GM12875 (cell line): ENCODE measurements at regions not wholly inside any gene's neighbourhood (a gene's known extent, or its start where the extent isn't known, plus 50 kb on each side); places are given as distances from the start of the nearest gene placed in this dataset.

Experiments
- H3K4me3 ChIP-seq: one replicate; pipeline ENCODE4 v1.5.1; 2011; ENCODE audit warnings: low read depth, low read length, control low read depth
- TF ChIP-seq, protein P1 (sequence below): IDR thresholded peaks from 2 replicates; pipeline ENCODE4 v1.5.1; 2011; ENCODE audit warnings: low read depth, mild to moderate bottlenecking, control low read depth, inconsistent platforms, low read length, moderate library complexity, borderline replicate concordance; ENCODE audit not compliant: insufficient read depth

DNA sequence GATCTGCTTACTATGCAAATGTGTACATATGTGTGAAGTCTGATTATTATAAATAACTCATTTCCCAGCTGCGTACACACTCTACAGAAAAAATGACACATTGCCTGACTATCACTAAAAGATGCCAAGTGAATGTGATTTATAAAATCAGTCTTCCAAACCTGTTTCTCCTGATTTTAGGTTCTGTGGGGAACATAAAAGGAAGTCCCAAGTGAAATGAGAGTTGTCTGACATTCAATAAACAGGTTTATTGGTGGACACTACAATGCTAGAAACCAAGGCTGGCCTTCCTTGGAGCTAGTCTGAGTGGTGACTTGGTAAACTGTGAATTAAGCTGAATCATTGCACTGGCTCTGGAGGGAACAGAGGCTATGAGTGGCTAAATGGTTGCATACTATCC lies 287.9 kb upstream of the ESRRG start:
- no peak overlapping the region for H3K4me3 ChIP-seq
- TF ChIP-seq, protein P1, sequence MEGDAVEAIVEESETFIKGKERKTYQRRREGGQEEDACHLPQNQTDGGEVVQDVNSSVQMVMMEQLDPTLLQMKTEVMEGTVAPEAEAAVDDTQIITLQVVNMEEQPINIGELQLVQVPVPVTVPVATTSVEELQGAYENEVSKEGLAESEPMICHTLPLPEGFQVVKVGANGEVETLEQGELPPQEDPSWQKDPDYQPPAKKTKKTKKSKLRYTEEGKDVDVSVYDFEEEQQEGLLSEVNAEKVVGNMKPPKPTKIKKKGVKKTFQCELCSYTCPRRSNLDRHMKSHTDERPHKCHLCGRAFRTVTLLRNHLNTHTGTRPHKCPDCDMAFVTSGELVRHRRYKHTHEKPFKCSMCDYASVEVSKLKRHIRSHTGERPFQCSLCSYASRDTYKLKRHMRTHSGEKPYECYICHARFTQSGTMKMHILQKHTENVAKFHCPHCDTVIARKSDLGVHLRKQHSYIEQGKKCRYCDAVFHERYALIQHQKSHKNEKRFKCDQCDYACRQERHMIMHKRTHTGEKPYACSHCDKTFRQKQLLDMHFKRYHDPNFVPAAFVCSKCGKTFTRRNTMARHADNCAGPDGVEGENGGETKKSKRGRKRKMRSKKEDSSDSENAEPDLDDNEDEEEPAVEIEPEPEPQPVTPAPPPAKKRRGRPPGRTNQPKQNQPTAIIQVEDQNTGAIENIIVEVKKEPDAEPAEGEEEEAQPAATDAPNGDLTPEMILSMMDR = no peak

- H3K4me3 ChIP-seq = no peak overlapping the region
These were observed 287.0 kb upstream of the ESRRG start for GRCh38 chr1:217010253-217010652.

GRCh38 chr1:217009376-217009775 lies 286.1 kb upstream of the ESRRG start:
- TF ChIP-seq, protein P1 = no peak
- H3K4me3 ChIP-seq = no peak overlapping the region

More at GRCh38 chr1:217010253-217010652, 287.0 kb upstream of the ESRRG start:
- TF ChIP-seq, protein P1 = no peak

DNA sequence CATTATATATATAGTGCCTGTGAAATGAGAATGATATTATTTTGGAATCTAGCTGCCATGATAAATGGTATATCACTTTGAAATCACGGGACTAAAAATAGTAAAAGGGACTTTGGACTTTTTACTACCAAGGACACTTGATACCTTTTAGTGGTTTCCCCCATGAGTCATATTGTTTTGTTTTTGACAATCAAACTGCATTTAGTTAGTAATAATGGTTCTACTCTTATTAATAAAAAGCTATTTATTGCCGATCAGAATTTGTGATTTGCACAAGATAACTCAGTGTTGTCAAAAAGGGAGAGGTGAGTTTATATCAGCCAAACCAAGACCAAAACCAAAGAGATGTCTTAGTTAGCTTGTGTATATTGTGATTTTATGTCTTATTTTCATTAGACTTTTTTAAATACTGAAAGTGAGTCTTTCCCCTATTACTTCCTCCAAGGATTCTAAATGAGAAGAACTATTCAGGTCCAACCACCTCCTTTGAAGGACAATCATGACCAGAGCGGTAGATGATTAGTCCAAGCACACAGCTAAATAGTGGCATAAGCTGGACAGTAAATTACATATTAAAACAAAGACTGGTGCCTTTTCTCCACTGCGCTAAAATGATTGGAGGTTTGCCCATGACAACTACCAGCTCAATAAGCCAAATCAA lies 281.7 kb upstream of the ESRRG start:
- TF ChIP-seq, protein P1 = no peak
- H3K4me3 ChIP-seq = no peak overlapping the region

- TF ChIP-seq, protein P1 = no peak
- H3K4me3 ChIP-seq = no peak overlapping the region
These were observed 280.1 kb upstream of the ESRRG start for GRCh38 chr1:217003355-217003754.

DNA sequence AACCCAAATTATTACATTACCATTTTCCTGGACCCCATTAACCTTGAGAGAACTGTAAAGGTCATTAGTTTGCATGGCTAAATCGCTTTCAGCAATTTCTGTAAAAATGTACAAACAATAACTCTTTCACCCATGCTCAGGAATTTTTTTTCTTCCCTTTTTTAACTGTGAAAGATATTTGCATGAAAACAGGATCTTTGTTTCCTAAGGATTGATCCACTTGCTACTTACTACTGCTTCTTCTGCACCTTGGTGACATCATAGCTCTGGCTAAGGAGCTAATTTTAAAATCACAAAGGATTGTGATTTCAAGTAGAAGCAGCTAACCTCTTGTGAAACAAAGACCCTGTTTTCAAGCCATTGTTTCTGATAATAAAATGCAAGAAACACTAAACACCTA lies 274.6 kb upstream of the ESRRG start:
- H3K4me3 ChIP-seq = no peak overlapping the region
- TF ChIP-seq, protein P1 = no peak

- TF ChIP-seq, protein P1 = no peak
- no peak overlapping the region for H3K4me3 ChIP-seq
These were observed 273.8 kb upstream of the ESRRG start for GRCh38 chr1:216997069-216997468.
